K562 (cell line): ENCODE measurements at regions not wholly inside any gene's neighbourhood (a gene's known extent, or its start where the extent isn't known, plus 50 kb on each side); places are given as distances from the start of the nearest gene placed in this dataset.

Experiments
- ATF1 ChIP-seq, 2 experiments: fragments of 450-650 bp in 1 of 2; IDR thresholded peaks; 2 replicates each; pipeline ENCODE4 v1.6.1; 2016; ENCODE audit warnings: missing compliant biosample characterization in 1 of 2, missing genetic modification characterization in 1 of 2
- DEAF1 ChIP-seq: fragments of 450-650 bp; formaldehyde crosslinking; IDR thresholded peaks from 2 replicates; pipeline ENCODE4 v1.4.0; 2020; ENCODE audit warnings: mild to moderate bottlenecking, moderate library complexity
- GMEB1 ChIP-seq: fragments of 250-450 bp; sonication (Bioruptor Pico); IDR thresholded peaks from 2 replicates; pipeline ENCODE4 v1.4.0; 2020; ENCODE audit warnings: mild to moderate bottlenecking
- HNRNPUL1 ChIP-seq: fragments of 200-400 bp; formaldehyde crosslinking; IDR thresholded peaks from 2 replicates; pipeline ENCODE4 v1.6.1; 2017; ENCODE audit warnings: low read length
- MNT ChIP-seq, 2 experiments: fragments of 450-650 bp; conservative IDR thresholded peaks; 2 replicates each; pipeline ENCODE4 v1.6.1; 2017; ENCODE audit warnings: mild to moderate bottlenecking in 2 of 2, moderate library complexity in 2 of 2
- NFATC3 ChIP-seq: fragments of 450-650 bp; IDR thresholded peaks from 2 replicates; pipeline ENCODE4 v1.6.1; 2017; ENCODE audit warnings: mild to moderate bottlenecking
- NR3C1 ChIP-seq: sonication (generic); formaldehyde crosslinking; IDR thresholded peaks from 2 replicates; pipeline ENCODE4 v1.8.1; 2022; ENCODE audit warnings: missing genetic modification reagents
- POLR2H ChIP-seq: IDR thresholded peaks from 2 replicates; pipeline ENCODE4 v1.6.1; 2016; ENCODE audit warnings: missing genetic modification characterization, low read depth, mild to moderate bottlenecking, control low read depth, missing compliant biosample characterization, moderate library complexity
- RCOR1 ChIP-seq, 2 experiments: IDR thresholded peaks; 2 replicates each; pipeline ENCODE4 v1.6.1; 2012; ENCODE audit warnings: low read depth in 2 of 2, low read length in 2 of 2, borderline replicate concordance in 1 of 2, improper control_type of control experiment in 1 of 2
- SMARCA4 ChIP-seq: fragments of 450-650 bp; IDR thresholded peaks from 2 replicates; pipeline ENCODE4 v1.6.1; 2016
- SNAPC5 ChIP-seq: fragments of 250-450 bp; sonication (Bioruptor Pico); IDR thresholded peaks from 2 replicates; pipeline ENCODE4 v1.8.0; 2021; ENCODE audit warnings: moderate library complexity, mild to moderate bottlenecking, inconsistent platforms
- TBL1XR1 ChIP-seq, 2 experiments: IDR thresholded peaks; 2 replicates each; pipeline ENCODE4 v1.6.1; 2012; ENCODE audit warnings: improper control_type of control experiment in 2 of 2, low read length in 2 of 2, mild to moderate bottlenecking in 1 of 2
- TFAP4 ChIP-seq: sonication (generic); formaldehyde crosslinking; IDR thresholded peaks from 2 replicates; pipeline ENCODE4 v1.8.0; 2022; ENCODE audit warnings: missing genetic modification reagents, mild to moderate bottlenecking, moderate library complexity, borderline replicate concordance
- ZBTB2 ChIP-seq: fragments of 450-650 bp; IDR thresholded peaks from 2 replicates; pipeline ENCODE4 v1.6.1; 2016; ENCODE audit warnings: antibody characterized with exemption
- ZKSCAN3 ChIP-seq: fragments of 250-450 bp; sonication (Bioruptor Pico); IDR thresholded peaks from 2 replicates; pipeline ENCODE4 v1.4.0; 2020
- ZMIZ1 ChIP-seq, 2 experiments: fragments of 150-350 bp in 1 of 2; IDR thresholded peaks; 2 replicates each; pipeline ENCODE4 v1.6.1; 2012 to 2016; ENCODE audit warnings: low read depth in 2 of 2, low read length in 2 of 2, mild to moderate bottlenecking in 1 of 2, moderate library complexity in 1 of 2

- 0 out of 4 replicates have a peak, but pooled peaks of 1 of the 2 experiments have one; percentile 14 for TF ChIP-seq MNT (conservative IDR thresholded peaks at IDR 0.05)
- no peak for TF ChIP-seq SMARCA4
- TF ChIP-seq ZBTB2, result no peak
- no peak for TF ChIP-seq ZKSCAN3 (CRISPR knock-in tag)
- TF ChIP-seq TFAP4 (CRISPR knock-in tag), result no peak
- TF ChIP-seq ZMIZ1 (IDR thresholded peaks at IDR 0.05; ENCODE audit: low read depth in 2 of 2, low read length in 2 of 2), result no peak
- no peak for TF ChIP-seq SNAPC5 (CRISPR knock-in tag)
- TF ChIP-seq DEAF1 (CRISPR knock-in tag), result no peak
- no peak for TF ChIP-seq NR3C1 (CRISPR knock-in tag)
- TF ChIP-seq HNRNPUL1, result no peak
- TF ChIP-seq RCOR1 (IDR thresholded peaks at IDR 0.05; ENCODE audit: borderline replicate concordance in 1 of 2, low read depth in 2 of 2, low read length in 2 of 2), result 0 out of 4 replicates have a peak, but pooled peaks of 1 of the 2 experiments have one; percentile 1
- no peak for TF ChIP-seq GMEB1 (CRISPR knock-in tag)
- TF ChIP-seq TBL1XR1 (IDR thresholded peaks at IDR 0.05; ENCODE audit: low read length in 2 of 2), result no peak
- TF ChIP-seq NFATC3, result no peak
- no peak for TF ChIP-seq ATF1 (CRISPR knock-in tag; IDR thresholded peaks at IDR 0.05)
- TF ChIP-seq ATF1 (tag; IDR thresholded peaks at IDR 0.05), result 0 out of 2 replicates have a peak, but pooled peaks have one; percentile 44
- peak; percentile 98 for TF ChIP-seq POLR2H (tag)
Observed at GRCh38 chr6:26305641-26305969, 59.4 kb upstream of the BTN3A2 start (continued).
